Bronchial epithelial cell (primary cell): ENCODE measurements at regions not wholly inside any gene's neighbourhood (a gene's known extent, or its start where the extent isn't known, plus 50 kb on each side); places are given as distances from the start of the nearest gene placed in this dataset.
A peak's percentile ranks its signal among the peaks of the same experiment; 100 is the strongest.
"Not testable (repeated sequence)": the region's sequence is repeated elsewhere in the genome, so short reads cannot be mapped to it uniquely, and the experiment has no call there.

ENCODE experiments used
- DNase-seq: peaks from one replicate; pipeline ENCODE4 v3.0.0-alpha.2; 2010; ENCODE audit warnings: low read depth
- FAIRE-seq: peaks from 2 replicates; lab custom pipeline; 2011; peaks lifted over from hg19 to GRCh38; lab: Jason Lieb, UNC
- H3K27me3 ChIP-seq: 2 replicates; pipeline ENCODE4 v1.5.1; 2011; ENCODE audit warnings: low read length; ENCODE audit not compliant: control insufficient read depth, insufficient read depth
- H3K36me3 ChIP-seq: 2 replicates; pipeline ENCODE4 v1.5.1; 2011; ENCODE audit warnings: low read length; ENCODE audit not compliant: control insufficient read depth, insufficient read depth
- H3K4me3 ChIP-seq: 2 replicates; pipeline ENCODE4 v1.5.1; 2011; ENCODE audit warnings: mild to moderate bottlenecking, low read depth, low read length, control low read depth
- TF ChIP-seq, protein P1 (sequence below): IDR thresholded peaks from 2 replicates; pipeline ENCODE4 v1.5.1; 2011; ENCODE audit warnings: mild to moderate bottlenecking, moderate library complexity, low read length, control low read depth, inconsistent platforms; ENCODE audit not compliant: insufficient read depth, severe bottlenecking

DNA sequence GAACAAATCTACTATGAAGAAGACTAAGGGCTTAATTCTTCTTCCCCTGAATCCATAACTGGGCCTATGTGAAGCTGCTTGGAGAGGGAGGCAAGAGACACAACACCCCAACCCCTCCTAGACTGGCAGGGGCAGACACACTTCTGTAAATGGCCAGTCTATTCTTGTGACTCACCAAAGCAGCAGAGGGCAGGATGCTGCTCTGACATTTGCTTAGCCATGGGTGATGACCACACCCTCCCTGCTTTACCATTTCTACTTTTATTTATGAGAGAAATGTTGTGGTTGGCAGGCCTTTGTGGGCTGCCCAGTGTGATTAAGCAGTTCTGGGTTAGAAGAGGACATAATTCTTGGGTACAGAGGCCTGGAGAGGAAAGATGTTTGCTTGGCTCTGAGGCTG, 189.8 kb upstream of the DPYD start:
- no peak for DNase-seq
- FAIRE-seq = no peak
- TF ChIP-seq, protein P1, sequence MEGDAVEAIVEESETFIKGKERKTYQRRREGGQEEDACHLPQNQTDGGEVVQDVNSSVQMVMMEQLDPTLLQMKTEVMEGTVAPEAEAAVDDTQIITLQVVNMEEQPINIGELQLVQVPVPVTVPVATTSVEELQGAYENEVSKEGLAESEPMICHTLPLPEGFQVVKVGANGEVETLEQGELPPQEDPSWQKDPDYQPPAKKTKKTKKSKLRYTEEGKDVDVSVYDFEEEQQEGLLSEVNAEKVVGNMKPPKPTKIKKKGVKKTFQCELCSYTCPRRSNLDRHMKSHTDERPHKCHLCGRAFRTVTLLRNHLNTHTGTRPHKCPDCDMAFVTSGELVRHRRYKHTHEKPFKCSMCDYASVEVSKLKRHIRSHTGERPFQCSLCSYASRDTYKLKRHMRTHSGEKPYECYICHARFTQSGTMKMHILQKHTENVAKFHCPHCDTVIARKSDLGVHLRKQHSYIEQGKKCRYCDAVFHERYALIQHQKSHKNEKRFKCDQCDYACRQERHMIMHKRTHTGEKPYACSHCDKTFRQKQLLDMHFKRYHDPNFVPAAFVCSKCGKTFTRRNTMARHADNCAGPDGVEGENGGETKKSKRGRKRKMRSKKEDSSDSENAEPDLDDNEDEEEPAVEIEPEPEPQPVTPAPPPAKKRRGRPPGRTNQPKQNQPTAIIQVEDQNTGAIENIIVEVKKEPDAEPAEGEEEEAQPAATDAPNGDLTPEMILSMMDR = no peak
- H3K27me3 ChIP-seq = no peaks in the 10 kb centered on the region
- H3K4me3 ChIP-seq = no peak overlapping the region
- H3K36me3 ChIP-seq = no peaks in the 10 kb centered on the region

DNA sequence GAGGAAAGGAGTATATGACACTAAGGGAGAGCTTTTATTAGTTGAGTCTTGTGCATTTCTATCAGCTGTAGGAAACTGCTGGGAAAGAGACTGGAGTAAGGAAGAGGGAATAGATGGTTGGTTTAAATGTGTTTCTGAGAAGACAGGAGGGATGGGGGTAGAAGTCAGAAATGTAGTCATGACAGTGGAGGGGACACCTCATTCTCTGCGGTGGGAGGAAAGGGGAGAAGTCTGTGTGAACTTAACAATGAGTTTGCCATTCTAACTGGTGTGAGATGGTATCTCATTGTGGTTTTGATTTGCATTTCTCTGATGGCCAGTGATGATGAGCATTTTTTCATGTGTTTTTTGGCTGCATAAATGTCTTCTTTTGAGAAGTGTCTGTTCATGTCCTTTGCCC, 187.5 kb upstream of the DPYD start:
- FAIRE-seq, H3K27me3 ChIP-seq, H3K4me3 ChIP-seq, H3K36me3 ChIP-seq, DNase-seq: not testable (repeated sequence)

DNA sequence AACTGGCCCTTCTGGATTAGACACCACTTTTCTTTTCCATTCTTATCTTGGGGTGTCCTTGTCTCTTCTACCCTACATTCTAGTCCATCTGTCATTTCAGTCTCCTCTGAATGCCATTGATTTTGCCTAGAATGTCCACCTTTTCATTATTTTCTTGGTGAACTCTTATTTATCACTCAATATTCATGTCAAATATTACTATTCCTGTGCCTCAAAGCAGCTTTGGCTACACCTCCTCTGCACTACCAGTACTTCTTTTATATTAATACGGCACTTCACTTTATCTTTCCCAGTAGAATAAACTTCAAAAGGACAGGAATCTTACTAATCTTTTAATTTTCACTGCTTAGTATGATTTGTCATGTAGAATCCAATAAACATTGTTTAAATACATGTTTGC, 186.4 kb upstream of the DPYD start:
- DNase-seq (no peak), FAIRE-seq (no peak)
- Histone ChIP-seq H3K27me3 (no peaks in the 10 kb centered on the region), H3K4me3 (no peak overlapping the region), H3K36me3 (no peaks in the 10 kb centered on the region)
- TF ChIP-seq, protein P1 = no peak

DNA sequence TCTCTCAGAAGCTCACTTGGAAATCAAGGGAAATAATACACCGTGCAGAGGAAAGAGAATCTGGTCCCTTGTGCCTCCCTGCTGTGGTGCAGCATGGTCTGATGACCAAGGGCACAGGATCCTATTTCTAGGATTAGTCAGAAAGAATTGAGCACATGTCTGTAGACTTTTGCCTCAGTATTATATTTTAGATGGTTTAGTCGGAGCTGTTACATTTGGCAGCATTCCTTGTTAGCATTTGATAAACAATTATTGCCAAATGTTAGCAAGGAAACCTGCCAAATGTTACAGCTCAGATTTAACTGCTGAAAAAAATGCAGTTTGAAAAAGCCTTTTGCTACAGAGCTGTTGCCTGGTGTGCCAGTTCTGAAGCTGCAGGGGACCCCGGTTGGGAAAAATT, 183.5 kb upstream of the DPYD start:
- peak; percentile 28 for DNase-seq
- Histone ChIP-seq H3K36me3 (no peaks in the 10 kb centered on the region), H3K4me3 (no peak overlapping the region), H3K27me3 (no peaks in the 10 kb centered on the region)
- FAIRE-seq = no peak
- TF ChIP-seq, protein P1 = no peak

DNA sequence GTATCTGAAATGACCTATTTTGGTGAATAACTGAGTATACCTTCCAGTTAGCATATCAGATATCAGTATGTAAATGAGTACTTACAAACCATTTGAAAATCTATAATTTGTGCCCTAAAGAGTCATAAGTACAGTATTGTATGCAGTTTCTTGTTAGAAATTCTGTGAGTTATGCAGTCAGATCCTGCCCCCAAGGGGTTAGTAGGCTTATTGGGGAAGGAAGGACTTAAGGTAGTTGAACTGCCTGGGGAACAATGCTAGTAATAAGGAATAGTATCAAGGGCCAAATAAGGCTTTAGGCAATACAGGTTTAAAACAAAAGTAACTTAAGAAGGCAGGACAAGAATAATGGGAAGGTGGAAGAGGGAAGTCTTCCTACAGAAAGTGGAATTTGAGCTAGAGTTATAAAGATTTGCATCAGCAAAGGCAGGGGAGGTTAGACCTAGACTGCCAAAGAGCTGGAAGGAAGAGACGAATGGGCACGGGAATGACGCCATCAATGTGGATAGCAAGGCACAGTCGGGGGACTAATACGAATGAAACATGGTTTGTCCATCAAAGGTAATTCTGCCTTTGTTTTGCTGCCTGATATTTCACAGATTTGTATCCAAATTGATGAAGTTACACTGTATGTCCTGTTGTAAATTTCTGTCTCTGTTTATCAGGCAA, 182.9 kb upstream of the DPYD start:
- no peak for FAIRE-seq
- peak; percentile 13 for DNase-seq

DNA sequence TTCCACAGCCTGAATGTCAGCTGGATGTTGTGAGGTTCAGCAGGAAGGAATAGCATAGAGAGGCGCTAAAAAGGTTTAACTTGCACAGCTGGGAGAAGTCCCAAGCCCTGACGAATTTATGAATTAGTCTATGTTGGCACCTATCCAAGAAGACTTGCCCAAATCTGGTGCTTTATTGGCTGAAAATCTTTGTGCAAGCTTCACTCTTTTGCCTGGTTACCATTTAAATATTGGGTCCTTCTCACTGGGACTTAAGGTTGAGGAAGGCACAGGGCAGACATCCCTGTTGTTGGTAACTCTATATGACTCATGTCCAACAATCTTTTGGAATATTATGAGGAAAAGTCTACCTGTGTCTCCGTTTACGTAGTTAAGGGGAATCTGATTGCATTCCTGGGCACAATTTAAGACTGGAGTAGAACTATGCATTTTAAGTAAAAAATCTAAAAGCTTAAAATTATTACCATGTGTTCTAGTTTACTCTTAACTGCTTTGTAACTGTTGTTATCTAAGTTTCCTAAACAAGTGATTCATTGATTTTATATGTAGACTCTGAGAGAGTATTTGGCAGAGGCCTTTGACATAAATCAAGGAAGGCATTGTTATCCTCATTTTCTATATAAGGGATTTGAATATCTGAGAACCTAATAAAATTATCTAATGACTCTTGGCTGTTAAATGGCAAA, 181.7 kb upstream of the DPYD start:
- H3K27me3 ChIP-seq = no peaks in the 10 kb centered on the region
- FAIRE-seq (no peak), DNase-seq (no peak)
- H3K36me3 ChIP-seq = no peaks in the 10 kb centered on the region
- H3K4me3 ChIP-seq = no peak overlapping the region
- TF ChIP-seq, protein P1 = no peak

More for the DNA sequence above, 182.9 kb upstream of the DPYD start:
- no peaks in the 10 kb centered on the region for H3K27me3 ChIP-seq
- no peaks in the 10 kb centered on the region for H3K36me3 ChIP-seq
- TF ChIP-seq, protein P1 = no peak
- H3K4me3 ChIP-seq = no peak overlapping the region
